Dendritic cell treated with granulocyte-macrophage colony-stimulating factor and Interleukin-4, amounts not matched to agents 40 ng/mL and 50 ng/mL, for 4 days (primary cell): ENCODE measurements at regions not wholly inside any gene's neighbourhood (a gene's known extent, or its start where the extent isn't known, plus 50 kb on each side); places are given as distances from the start of the nearest gene placed in this dataset.
"Not testable (repeated sequence)": the region's sequence is repeated elsewhere in the genome, so short reads cannot be mapped to it uniquely, and the experiment has no call there.

Experiments
- H3K27ac Mint-ChIP-seq: one replicate; pipeline ENCODE4 v1.8.0; 2022; ENCODE audit warnings: mild to moderate bottlenecking, mixed read lengths
- H3K27me3 Mint-ChIP-seq: one replicate; pipeline ENCODE4 v1.8.0; 2022; ENCODE audit warnings: mild to moderate bottlenecking, mixed read lengths
- H3K36me3 Mint-ChIP-seq: one replicate; pipeline ENCODE4 v1.8.0; 2022; ENCODE audit warnings: low read depth, mixed read lengths
- H3K4me1 Mint-ChIP-seq: one replicate; pipeline ENCODE4 v1.8.0; 2022; ENCODE audit warnings: low read depth, mixed read lengths
- H3K4me3 Mint-ChIP-seq: one replicate; pipeline ENCODE4 v1.8.0; 2022; ENCODE audit warnings: mild to moderate bottlenecking, moderate library complexity, mixed read lengths
- H3K9me3 Mint-ChIP-seq: one replicate; pipeline ENCODE4 v1.8.0; 2022; ENCODE audit warnings: mixed read lengths
- intact Hi-C: fragments of 100-400 bp; cut with micrococcal nuclease; formaldehyde crosslinking; loops from one replicate; pipeline ENCODE4 v1.15.0; 2022

GRCh38 chr6:99814230-99814928, 179.6 kb downstream of the MCHR2 start:
- Mint-ChIP-seq H3K9me3 (no peaks in the 10 kb centered on the region), H3K27me3 (no peaks in the 10 kb centered on the region), H3K36me3 (no peaks in the 10 kb centered on the region), H3K4me1 (no peaks in the 10 kb centered on the region), H3K27ac (no peak overlapping the region), H3K4me3 (no peak overlapping the region)
- intact Hi-C loops, result no loop called here

GRCh38 chr6:99816795-99817194, 177.2 kb downstream of the MCHR2 start:
- Mint-ChIP-seq H3K27ac (no peak overlapping the region), H3K27me3 (no peaks in the 10 kb centered on the region), H3K36me3 (no peaks in the 10 kb centered on the region), H3K9me3 (no peaks in the 10 kb centered on the region), H3K4me3 (no peak overlapping the region), H3K4me1 (no peaks in the 10 kb centered on the region)
- intact Hi-C loops, result no loop called here

- Mint-ChIP-seq H3K27ac (no peak overlapping the region), H3K4me1 (no peaks in the 10 kb centered on the region), H3K27me3 (peaks cover 9% of the 10 kb centered on the region), H3K36me3 (no peaks in the 10 kb centered on the region), H3K4me3 (no peak overlapping the region), H3K9me3 (no peaks in the 10 kb centered on the region)
- intact Hi-C loops, result no loop called here
These were observed 175.9 kb downstream of the MCHR2 start for GRCh38 chr6:99818161-99818560.

GRCh38 chr6:99819853-99820252, 174.2 kb downstream of the MCHR2 start:
- Mint-ChIP-seq H3K9me3 (no peaks in the 10 kb centered on the region), H3K4me1 (no peaks in the 10 kb centered on the region), H3K36me3 (no peaks in the 10 kb centered on the region), H3K4me3 (no peak overlapping the region), H3K27me3 (peaks cover 13% of the 10 kb centered on the region), H3K27ac (no peak overlapping the region)
- intact Hi-C loops, result no loop called here

GRCh38 chr6:99821164-99821563, 172.9 kb downstream of the MCHR2 start:
- peaks cover 13% of the 10 kb centered on the region for H3K27me3 Mint-ChIP-seq

GRCh38 chr6:99822741-99823512, 171.1 kb downstream of the MCHR2 start:
- intact Hi-C loops, result no loop called here
- H3K4me1 Mint-ChIP-seq, result no peaks in the 10 kb centered on the region
- H3K4me3 Mint-ChIP-seq, result no peak overlapping the region
- H3K9me3 Mint-ChIP-seq, result no peaks in the 10 kb centered on the region
- H3K27me3 Mint-ChIP-seq, result peaks cover 13% of the 10 kb centered on the region
- no peaks in the 10 kb centered on the region for H3K36me3 Mint-ChIP-seq
- H3K27ac Mint-ChIP-seq, result no peak overlapping the region

More at GRCh38 chr6:99821164-99821563, 172.9 kb downstream of the MCHR2 start:
- no peak overlapping the region for H3K27ac Mint-ChIP-seq
- H3K4me3 Mint-ChIP-seq, result no peak overlapping the region
- H3K9me3 Mint-ChIP-seq, result no peaks in the 10 kb centered on the region
- intact Hi-C loops, result no loop called here
- no peaks in the 10 kb centered on the region for H3K36me3 Mint-ChIP-seq
- H3K4me1 Mint-ChIP-seq, result no peaks in the 10 kb centered on the region

- H3K36me3 Mint-ChIP-seq, H3K4me1 Mint-ChIP-seq, H3K4me3 Mint-ChIP-seq, H3K27ac Mint-ChIP-seq, H3K9me3 Mint-ChIP-seq, intact Hi-C loops: not testable (repeated sequence)
- H3K27me3 Mint-ChIP-seq, result peaks cover 13% of the 10 kb centered on the region
These were observed 170.3 kb downstream of the MCHR2 start for GRCh38 chr6:99823513-99824235.

- intact Hi-C loops, result no loop called here
- H3K36me3 Mint-ChIP-seq, result no peaks in the 10 kb centered on the region
- H3K27me3 Mint-ChIP-seq, result no peaks in the 10 kb centered on the region
- H3K4me3 Mint-ChIP-seq, result no peak overlapping the region
- H3K4me1 Mint-ChIP-seq, result no peaks in the 10 kb centered on the region
- no peak overlapping the region for H3K27ac Mint-ChIP-seq
- H3K9me3 Mint-ChIP-seq, result no peaks in the 10 kb centered on the region
These were observed 161.0 kb downstream of the MCHR2 start for GRCh38 chr6:99833034-99833433.

GRCh38 chr6:99836471-99836870, 157.6 kb downstream of the MCHR2 start:
- Mint-ChIP-seq H3K9me3 (no peaks in the 10 kb centered on the region), H3K27me3 (no peaks in the 10 kb centered on the region), H3K36me3 (no peaks in the 10 kb centered on the region), H3K4me1 (no peaks in the 10 kb centered on the region), H3K4me3 (no peak overlapping the region), H3K27ac (no peak overlapping the region)
- intact Hi-C loops, result no loop called here

GRCh38 chr6:99838607-99839006, 155.4 kb downstream of the MCHR2 start:
- no peaks in the 10 kb centered on the region for H3K9me3 Mint-ChIP-seq
- no peaks in the 10 kb centered on the region for H3K4me1 Mint-ChIP-seq
- no peak overlapping the region for H3K27ac Mint-ChIP-seq
- intact Hi-C loops, result no loop called here
- H3K27me3 Mint-ChIP-seq, result no peaks in the 10 kb centered on the region
- no peak overlapping the region for H3K4me3 Mint-ChIP-seq
- no peaks in the 10 kb centered on the region for H3K36me3 Mint-ChIP-seq

GRCh38 chr6:99841297-99841696, 152.7 kb downstream of the MCHR2 start:
- Mint-ChIP-seq H3K27me3 (no peaks in the 10 kb centered on the region), H3K36me3 (no peaks in the 10 kb centered on the region), H3K4me1 (no peaks in the 10 kb centered on the region), H3K4me3 (no peak overlapping the region), H3K27ac (no peak overlapping the region), H3K9me3 (no peaks in the 10 kb centered on the region)
- intact Hi-C loops, result no loop called here

- Mint-ChIP-seq H3K9me3 (no peaks in the 10 kb centered on the region), H3K36me3 (no peaks in the 10 kb centered on the region), H3K27me3 (no peaks in the 10 kb centered on the region), H3K4me3 (no peak overlapping the region), H3K27ac (no peak overlapping the region), H3K4me1 (no peaks in the 10 kb centered on the region)
- intact Hi-C loops, result no loop called here
These were observed 148.0 kb downstream of the MCHR2 start for GRCh38 chr6:99846006-99846405.

- no peaks in the 10 kb centered on the region for H3K27me3 Mint-ChIP-seq
- H3K4me3 Mint-ChIP-seq, result no peak overlapping the region
- H3K36me3 Mint-ChIP-seq, result no peaks in the 10 kb centered on the region
- H3K27ac Mint-ChIP-seq, result no peak overlapping the region
- intact Hi-C loops, result no loop called here
- H3K9me3 Mint-ChIP-seq, result no peaks in the 10 kb centered on the region
- H3K4me1 Mint-ChIP-seq, result no peaks in the 10 kb centered on the region
These were observed 143.2 kb downstream of the MCHR2 start for GRCh38 chr6:99850841-99851240.

GRCh38 chr6:99852031-99852430, 142.0 kb downstream of the MCHR2 start:
- H3K9me3 Mint-ChIP-seq, result no peaks in the 10 kb centered on the region
- H3K36me3 Mint-ChIP-seq, result no peaks in the 10 kb centered on the region
- H3K4me3 Mint-ChIP-seq, result no peak overlapping the region
- H3K27me3 Mint-ChIP-seq, result no peaks in the 10 kb centered on the region
- H3K4me1 Mint-ChIP-seq, result no peaks in the 10 kb centered on the region
- H3K27ac Mint-ChIP-seq, result no peak overlapping the region
- intact Hi-C loops, result no loop called here
